ENCODE measurements at regions not wholly inside any gene's neighbourhood (a gene's known extent, or its start where the extent isn't known, plus 50 kb on each side); places are given as distances from the start of the nearest gene placed in this dataset.

DNA sequence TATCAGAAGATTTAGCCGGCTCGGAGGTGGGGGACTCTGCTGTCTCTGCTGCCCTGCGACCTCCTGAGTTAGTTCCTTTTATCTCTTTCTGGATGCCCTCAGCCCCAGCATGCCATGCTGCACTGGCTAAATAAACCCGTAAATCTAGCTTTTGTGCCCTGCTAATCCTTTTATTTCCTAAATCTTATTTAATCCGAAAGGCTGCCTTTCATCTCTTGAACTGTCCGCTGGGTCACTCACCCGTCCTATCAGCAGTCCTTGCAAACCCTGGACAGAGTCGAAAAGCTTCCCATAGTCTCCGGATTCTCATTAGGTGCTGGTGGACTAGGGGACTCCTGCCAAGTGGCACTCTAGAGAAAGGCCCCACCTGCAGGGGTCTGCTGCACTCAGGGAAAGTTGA, 122.0 kb upstream of the APCDD1 start:
- no peak overlapping the region for H3K4me3 ChIP-seq (ENCODE audit: control insufficient read depth, low read depth, low read length)
- no peak for DNase-seq (ENCODE audit: low read depth)
- TF ChIP-seq, protein P1, sequence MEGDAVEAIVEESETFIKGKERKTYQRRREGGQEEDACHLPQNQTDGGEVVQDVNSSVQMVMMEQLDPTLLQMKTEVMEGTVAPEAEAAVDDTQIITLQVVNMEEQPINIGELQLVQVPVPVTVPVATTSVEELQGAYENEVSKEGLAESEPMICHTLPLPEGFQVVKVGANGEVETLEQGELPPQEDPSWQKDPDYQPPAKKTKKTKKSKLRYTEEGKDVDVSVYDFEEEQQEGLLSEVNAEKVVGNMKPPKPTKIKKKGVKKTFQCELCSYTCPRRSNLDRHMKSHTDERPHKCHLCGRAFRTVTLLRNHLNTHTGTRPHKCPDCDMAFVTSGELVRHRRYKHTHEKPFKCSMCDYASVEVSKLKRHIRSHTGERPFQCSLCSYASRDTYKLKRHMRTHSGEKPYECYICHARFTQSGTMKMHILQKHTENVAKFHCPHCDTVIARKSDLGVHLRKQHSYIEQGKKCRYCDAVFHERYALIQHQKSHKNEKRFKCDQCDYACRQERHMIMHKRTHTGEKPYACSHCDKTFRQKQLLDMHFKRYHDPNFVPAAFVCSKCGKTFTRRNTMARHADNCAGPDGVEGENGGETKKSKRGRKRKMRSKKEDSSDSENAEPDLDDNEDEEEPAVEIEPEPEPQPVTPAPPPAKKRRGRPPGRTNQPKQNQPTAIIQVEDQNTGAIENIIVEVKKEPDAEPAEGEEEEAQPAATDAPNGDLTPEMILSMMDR (conservative IDR thresholded peaks at IDR 0.05; ENCODE audit: control insufficient read depth, insufficient read depth, low read depth, low read length), result no peak

DNA sequence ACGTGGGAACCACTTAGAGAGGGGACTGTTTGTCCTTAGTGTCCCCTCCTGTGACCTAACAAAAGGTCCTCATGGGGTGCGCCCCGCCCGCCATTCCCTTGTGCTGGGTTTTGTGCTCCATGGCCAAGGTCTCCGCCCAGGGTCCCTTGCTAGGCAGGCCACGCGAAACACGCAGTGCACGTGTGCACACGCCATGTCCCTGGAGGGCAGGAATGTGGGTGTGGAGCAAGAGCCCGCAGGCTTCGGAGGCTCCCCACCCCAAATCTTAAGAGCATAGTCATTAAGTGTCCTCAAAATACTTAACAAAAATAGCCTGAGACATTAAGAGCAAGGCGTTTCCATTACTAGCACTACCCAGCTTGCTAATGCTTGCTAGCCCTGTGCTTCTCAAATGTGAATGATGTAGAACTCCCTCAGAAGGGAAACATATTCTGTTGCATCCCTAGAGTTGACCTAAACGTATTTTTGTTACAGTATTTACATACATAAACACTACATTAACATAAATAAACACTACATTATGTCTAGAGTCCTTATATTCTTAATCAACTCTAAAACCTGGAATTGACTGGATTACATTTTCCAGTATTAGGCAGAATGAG, 117.6 kb upstream of the APCDD1 start:
- TF ChIP-seq, protein P1 (conservative IDR thresholded peaks at IDR 0.05; ENCODE audit: control insufficient read depth, insufficient read depth, low read depth, low read length), result no peak
- H3K4me3 ChIP-seq (ENCODE audit: control insufficient read depth, low read depth, low read length), result no peak overlapping the region
- no peak for DNase-seq (ENCODE audit: low read depth)

DNA sequence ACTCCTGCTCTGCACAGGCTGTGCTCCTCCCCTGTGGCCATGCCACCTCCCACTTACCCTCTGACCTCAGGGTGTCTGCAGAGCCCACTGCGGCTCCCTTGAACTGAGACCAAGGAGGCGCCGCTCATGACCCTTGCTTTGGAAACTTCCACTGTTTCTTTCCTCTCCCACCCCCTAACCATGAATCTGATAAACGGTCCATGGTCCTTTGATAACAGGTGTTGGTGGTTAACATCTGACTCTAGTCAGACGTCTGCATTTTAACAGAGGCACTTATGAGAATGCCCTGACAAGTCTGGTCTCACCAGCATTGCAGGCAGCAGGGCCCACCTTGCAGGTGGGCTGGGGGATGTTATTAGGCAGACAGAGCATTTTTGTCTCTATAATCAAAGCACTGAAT, 113.6 kb upstream of the APCDD1 start:
- TF ChIP-seq, protein P1 (conservative IDR thresholded peaks at IDR 0.05; ENCODE audit: control insufficient read depth, insufficient read depth, low read depth, low read length), result no peak
- no peak overlapping the region for H3K4me3 ChIP-seq (ENCODE audit: control insufficient read depth, low read depth, low read length)
- DNase-seq (ENCODE audit: low read depth), result no peak

DNA sequence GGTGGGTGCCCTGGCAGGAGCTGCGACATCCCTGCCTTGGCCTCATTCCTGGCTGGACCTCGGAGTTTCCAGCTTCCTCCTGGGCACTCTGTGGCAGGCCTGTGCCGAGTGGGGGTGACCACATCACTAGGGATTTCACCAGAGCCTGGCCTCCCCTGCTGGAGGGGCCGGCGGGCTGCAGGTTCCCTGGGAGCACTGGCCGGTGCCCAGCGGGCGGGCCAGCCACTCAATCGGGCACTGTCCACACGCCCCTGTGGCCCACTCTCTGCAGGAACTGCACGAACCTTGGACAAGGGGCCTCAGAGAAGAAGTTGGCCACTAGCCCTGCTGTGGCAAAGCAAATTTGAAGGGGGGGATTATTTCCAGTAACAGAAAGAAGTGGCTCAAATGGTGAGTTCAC, 110.7 kb upstream of the APCDD1 start:
- TF ChIP-seq, protein P1 (conservative IDR thresholded peaks at IDR 0.05; ENCODE audit: control insufficient read depth, insufficient read depth, low read depth, low read length), result no peak
- no peak overlapping the region for H3K4me3 ChIP-seq (ENCODE audit: control insufficient read depth, low read depth, low read length)
- no peak for DNase-seq (ENCODE audit: low read depth)

DNA sequence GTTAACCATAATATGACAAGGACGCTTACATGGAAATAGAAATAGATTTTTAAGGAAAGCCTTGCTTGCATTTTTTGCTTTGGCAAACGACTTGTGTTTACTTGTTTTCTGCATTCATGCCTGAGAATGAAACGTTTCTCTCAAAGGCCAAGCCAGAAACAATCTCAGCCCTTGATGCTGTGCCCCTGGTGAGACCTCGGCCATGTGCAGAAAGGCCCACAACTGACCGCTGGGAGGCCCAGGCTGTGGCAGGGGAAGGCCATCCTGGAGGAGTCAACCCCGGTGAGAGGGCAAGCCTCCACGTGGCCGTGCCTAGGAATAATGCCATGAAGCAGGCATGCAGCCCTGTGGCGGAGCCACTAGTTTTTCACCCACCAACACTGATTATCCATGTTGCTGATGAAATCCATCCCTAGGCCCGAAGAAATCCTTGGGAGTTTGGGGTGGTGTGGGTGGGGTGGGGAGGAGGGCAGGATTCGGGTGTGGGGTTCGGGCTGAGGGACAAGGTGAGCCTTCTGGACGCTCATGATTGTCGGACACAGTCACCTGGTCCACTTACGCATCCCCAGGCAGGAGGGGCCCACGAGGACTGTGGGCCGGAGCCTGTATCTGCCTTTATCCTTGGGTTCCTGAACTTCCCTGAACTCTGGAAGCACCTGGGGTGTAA, 107.6 kb upstream of the APCDD1 start:
- no peak for DNase-seq (ENCODE audit: low read depth)
- TF ChIP-seq, protein P1 (conservative IDR thresholded peaks at IDR 0.05; ENCODE audit: control insufficient read depth, insufficient read depth, low read depth, low read length), result no peak
- no peak overlapping the region for H3K4me3 ChIP-seq (ENCODE audit: control insufficient read depth, low read depth, low read length)

DNA sequence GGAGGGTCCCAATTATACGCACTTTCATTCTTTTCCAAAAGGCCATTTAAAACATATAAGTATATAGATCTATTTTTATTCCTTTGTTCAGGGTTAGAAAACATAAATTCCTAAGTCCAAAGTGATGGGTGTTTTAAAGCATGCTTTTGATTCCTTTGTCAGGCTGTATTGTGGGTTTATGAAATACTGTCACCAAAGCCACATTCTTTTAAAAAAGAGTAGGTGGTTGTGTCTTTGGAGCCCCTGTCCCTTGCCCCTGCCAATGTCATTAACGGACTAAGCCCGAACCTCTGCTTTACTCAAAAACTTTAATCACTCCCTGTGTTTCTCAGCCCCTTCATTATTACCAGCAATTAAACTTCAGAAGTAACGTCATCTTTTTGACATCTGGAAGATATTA, 104.9 kb upstream of the APCDD1 start:
- TF ChIP-seq, protein P1 (conservative IDR thresholded peaks at IDR 0.05; ENCODE audit: control insufficient read depth, insufficient read depth, low read depth, low read length), result no peak
- no peak for DNase-seq (ENCODE audit: low read depth)
- no peak overlapping the region for H3K4me3 ChIP-seq (ENCODE audit: control insufficient read depth, low read depth, low read length)
